Kasumi-1 (cell line): ENCODE measurements at regions not wholly inside any gene's neighbourhood (a gene's known extent, or its start where the extent isn't known, plus 50 kb on each side); places are given as distances from the start of the nearest gene placed in this dataset.

Experiments
- DNase-seq, 2 experiments: peaks; one replicate each; lab custom pipeline; 2025; lab: John Stamatoyannopoulos, UW

GRCh38 chrX:124994404-124994803 lies 325.3 kb upstream of the TEX13C start:
- DNase-seq = no peak

- DNase-seq = no peak
Measured at GRCh38 chrX:125003746-125004446, 315.8 kb upstream of the TEX13C start.

- DNase-seq = no peak
Measured at GRCh38 chrX:125004799-125005198, 314.9 kb upstream of the TEX13C start.

- DNase-seq = no peak
Measured at GRCh38 chrX:125005863-125006262, 313.8 kb upstream of the TEX13C start.

- DNase-seq = no peak
Measured at GRCh38 chrX:125006704-125007103, 313.0 kb upstream of the TEX13C start.

GRCh38 chrX:125012585-125012984 lies 307.1 kb upstream of the TEX13C start:
- DNase-seq = no peak

- no peak for DNase-seq
Measured at GRCh38 chrX:125029131-125029530, 290.5 kb upstream of the TEX13C start.
